ENCODE measurements at regions not wholly inside any gene's neighbourhood (a gene's known extent, or its start where the extent isn't known, plus 50 kb on each side); places are given as distances from the start of the nearest gene placed in this dataset.
A peak's percentile ranks its signal among the peaks of the same experiment; 100 is the strongest.

DNA sequence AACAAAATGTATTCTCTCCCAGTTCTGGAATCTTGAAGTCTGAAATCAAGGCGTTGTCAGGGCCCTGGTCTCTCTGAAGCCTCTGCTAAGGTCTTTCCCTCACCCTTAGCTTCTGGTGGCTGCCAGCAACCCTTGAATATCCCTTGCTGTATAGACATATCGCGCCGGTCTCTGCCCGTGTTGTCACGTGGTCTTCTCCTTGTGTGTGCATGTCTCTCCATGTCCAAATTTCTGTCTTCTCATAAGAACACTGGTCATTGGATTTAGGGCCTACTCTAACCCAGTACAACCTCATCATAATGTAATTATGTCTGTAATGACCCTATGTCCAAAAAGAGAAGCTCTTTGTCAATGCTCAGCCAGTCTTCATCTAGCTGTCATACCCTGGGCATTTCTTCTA lies 85.7 kb upstream of the ETS2 start:
- peaks cover 18% of the 10 kb centered on the region for H3K9me3 Mint-ChIP-seq
- DNase-seq (ENCODE audit: extremely low spot score, unreplicated experiment): no peak
- TF ChIP-seq, protein P1, sequence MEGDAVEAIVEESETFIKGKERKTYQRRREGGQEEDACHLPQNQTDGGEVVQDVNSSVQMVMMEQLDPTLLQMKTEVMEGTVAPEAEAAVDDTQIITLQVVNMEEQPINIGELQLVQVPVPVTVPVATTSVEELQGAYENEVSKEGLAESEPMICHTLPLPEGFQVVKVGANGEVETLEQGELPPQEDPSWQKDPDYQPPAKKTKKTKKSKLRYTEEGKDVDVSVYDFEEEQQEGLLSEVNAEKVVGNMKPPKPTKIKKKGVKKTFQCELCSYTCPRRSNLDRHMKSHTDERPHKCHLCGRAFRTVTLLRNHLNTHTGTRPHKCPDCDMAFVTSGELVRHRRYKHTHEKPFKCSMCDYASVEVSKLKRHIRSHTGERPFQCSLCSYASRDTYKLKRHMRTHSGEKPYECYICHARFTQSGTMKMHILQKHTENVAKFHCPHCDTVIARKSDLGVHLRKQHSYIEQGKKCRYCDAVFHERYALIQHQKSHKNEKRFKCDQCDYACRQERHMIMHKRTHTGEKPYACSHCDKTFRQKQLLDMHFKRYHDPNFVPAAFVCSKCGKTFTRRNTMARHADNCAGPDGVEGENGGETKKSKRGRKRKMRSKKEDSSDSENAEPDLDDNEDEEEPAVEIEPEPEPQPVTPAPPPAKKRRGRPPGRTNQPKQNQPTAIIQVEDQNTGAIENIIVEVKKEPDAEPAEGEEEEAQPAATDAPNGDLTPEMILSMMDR (conservative IDR thresholded peaks at IDR 0.05): no peak
- peak overlapping the region; percentile 27 for H3K27ac Mint-ChIP-seq
- H3K4me3 Mint-ChIP-seq: no peak overlapping the region
- H3K4me1 Mint-ChIP-seq (ENCODE audit: unreplicated experiment): no peaks in the 10 kb centered on the region
- H3K27me3 Mint-ChIP-seq: peaks cover 8% of the 10 kb centered on the region
- no peaks in the 10 kb centered on the region for H3K36me3 Mint-ChIP-seq

DNA sequence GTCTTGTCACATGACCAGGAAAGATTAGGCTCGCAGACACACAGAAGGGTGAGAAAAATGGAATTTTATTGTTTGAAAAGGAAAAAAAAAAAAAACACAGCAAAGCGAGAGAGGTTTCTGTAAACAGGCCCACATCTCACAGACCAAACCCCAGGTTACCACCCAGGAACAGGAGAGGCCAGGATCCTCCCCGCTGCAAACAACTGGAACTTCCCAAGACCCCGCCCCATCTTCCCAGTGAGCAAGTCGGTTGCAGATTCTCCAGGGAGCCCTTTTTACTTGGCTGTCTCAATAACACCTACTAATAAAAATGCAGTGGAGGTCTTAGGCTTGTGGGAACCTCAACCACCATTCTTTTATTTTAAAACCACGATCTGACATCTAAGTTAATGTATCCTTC lies 84.7 kb upstream of the ETS2 start:
- TF ChIP-seq, protein P1 (conservative IDR thresholded peaks at IDR 0.05): no peak
- Mint-ChIP-seq H3K36me3 (no peaks in the 10 kb centered on the region), H3K9me3 (peaks cover 21% of the 10 kb centered on the region), H3K4me1 (ENCODE audit: unreplicated experiment) (no peaks in the 10 kb centered on the region), H3K4me3 (no peak overlapping the region), H3K27me3 (peaks cover 8% of the 10 kb centered on the region), H3K27ac (no peak overlapping the region)
- no peak for DNase-seq (ENCODE audit: extremely low spot score, unreplicated experiment)

DNA sequence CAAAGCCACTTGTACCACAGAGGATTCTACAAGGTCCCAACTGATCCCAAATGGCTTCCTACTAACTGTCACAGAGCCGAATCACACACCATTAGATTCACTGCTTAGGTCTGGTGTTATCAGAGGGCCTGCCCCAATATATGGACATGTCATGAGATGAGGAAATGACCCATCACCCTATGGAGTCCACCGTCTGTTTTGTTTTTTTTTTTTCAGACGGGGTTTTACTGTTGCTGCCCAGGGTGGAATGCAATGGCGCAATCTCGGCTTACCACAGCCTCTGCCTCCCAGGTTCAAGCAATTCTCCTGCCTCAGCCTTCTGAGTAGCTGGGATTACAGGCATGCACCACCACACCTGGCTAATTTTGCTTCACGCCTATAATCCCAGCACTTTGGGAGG lies 83.8 kb upstream of the ETS2 start:
- H3K4me3 Mint-ChIP-seq: no peak overlapping the region
- H3K36me3 Mint-ChIP-seq: no peaks in the 10 kb centered on the region
- TF ChIP-seq, protein P1 (conservative IDR thresholded peaks at IDR 0.05): no peak
- H3K27me3 Mint-ChIP-seq: peaks cover 8% of the 10 kb centered on the region
- DNase-seq (ENCODE audit: extremely low spot score, unreplicated experiment): no peak
- peaks cover 21% of the 10 kb centered on the region for H3K9me3 Mint-ChIP-seq
- no peaks in the 10 kb centered on the region for H3K4me1 Mint-ChIP-seq (ENCODE audit: unreplicated experiment)
- no peak overlapping the region for H3K27ac Mint-ChIP-seq

DNA sequence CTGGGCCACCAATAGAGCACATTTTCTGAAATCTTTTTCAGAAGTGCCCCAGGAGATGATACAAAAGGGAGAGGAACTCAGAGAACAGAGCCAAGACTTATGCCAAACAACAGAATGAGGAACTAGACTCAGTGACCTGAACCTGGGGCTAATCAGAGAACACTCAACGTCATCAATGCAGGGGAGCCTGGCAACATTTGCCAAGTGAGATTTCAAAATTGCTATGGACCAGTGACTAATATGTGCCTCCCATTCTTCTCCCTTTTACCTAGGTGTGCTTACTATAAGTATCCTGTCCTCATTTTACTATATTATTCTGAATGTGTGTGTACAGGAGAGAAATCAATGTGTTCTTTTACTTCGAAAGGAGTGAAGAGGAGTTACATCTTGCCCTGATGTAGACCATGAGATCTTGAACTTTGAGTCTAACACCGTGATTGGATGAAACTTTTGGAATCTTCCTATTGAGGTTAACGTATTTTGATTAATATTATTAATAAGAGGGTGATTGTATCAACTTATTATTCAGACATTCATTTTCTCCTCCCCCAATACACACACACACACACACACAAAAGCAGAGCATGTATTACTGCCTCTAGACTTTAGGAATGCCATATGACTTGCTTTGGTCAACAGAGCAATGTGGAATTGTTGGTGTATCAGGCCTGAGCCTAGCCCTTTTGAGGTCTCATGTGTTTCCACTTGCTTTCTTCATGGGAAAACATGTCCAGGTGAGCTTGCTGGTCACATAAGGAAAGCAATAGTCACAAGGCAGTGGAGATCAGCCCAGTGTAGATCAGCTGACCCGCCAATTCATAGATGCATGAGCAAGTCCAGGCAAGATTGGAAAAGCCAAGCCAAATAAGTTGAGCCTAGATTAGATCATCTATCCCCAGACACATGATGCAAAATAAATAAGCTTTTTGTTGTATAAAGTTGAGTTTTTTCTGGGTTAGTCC lies 80.3 kb upstream of the ETS2 start:
- Mint-ChIP-seq H3K27me3 (peaks cover 13% of the 10 kb centered on the region), H3K4me1 (ENCODE audit: unreplicated experiment) (no peaks in the 10 kb centered on the region), H3K36me3 (no peaks in the 10 kb centered on the region), H3K27ac (no peak overlapping the region), H3K4me3 (no peak overlapping the region), H3K9me3 (peaks cover 21% of the 10 kb centered on the region)
- TF ChIP-seq, protein P1 (conservative IDR thresholded peaks at IDR 0.05): no peak
- no peak for DNase-seq (ENCODE audit: extremely low spot score, unreplicated experiment)

DNA sequence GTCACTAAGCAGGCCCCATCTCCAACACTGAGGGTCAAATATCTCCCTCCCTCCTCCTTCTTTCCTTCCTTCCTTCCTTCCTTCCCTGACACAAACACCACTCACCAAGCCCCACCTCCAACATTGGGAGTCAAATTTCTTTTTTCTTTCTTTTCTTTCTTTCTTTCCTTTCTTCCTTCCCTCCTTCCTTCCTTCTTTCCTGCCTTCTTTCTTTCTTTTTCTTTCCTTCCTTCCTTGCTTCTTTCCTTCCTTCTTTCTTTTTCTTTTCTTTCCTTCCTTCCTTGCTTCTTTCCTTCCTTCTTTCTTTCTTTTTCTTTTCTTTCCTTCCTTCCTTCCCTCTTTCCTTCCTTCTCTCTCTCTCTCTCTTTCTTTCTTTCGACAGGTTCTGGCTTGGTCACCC lies 79.2 kb upstream of the ETS2 start:
- Mint-ChIP-seq H3K36me3 (no peaks in the 10 kb centered on the region), H3K4me3 (no peak overlapping the region), H3K27ac (no peak overlapping the region), H3K27me3 (peaks cover 13% of the 10 kb centered on the region), H3K4me1 (ENCODE audit: unreplicated experiment) (no peaks in the 10 kb centered on the region), H3K9me3 (peaks cover 21% of the 10 kb centered on the region)
- TF ChIP-seq, protein P1 (conservative IDR thresholded peaks at IDR 0.05): no peak
- DNase-seq (ENCODE audit: extremely low spot score, unreplicated experiment): no peak

Measured in type B pancreatic cell (in vitro differentiated cells).